ENCODE measurements at regions not wholly inside any gene's neighbourhood (a gene's known extent, or its start where the extent isn't known, plus 50 kb on each side); places are given as distances from the start of the nearest gene placed in this dataset.
"Not testable (repeated sequence)": the region's sequence is repeated elsewhere in the genome, so short reads cannot be mapped to it uniquely, and the experiment has no call there.

- peaks cover 0 to 10% (median 3%) of the 10 kb centered on the region in 5 donors for H3K9me3 Mint-ChIP-seq
- H3K4me1 Mint-ChIP-seq: no peaks in the 10 kb centered on the region
- Histone ChIP-seq H3K9me3 (ENCODE audit: low read length) (no peaks in the 10 kb centered on the region), H3K4me3 (ENCODE audit: low read length) (no peak overlapping the region), H3K27me3 (ENCODE audit: insufficient read depth, low read length, poor library complexity, severe bottlenecking) (no peaks in the 10 kb centered on the region), H3K36me3 (ENCODE audit: insufficient read depth, low read length) (no peaks in the 10 kb centered on the region), H3K4me1 (ENCODE audit: insufficient read depth, low read length) (no peaks in the 10 kb centered on the region), H3K27ac (ENCODE audit: low read depth, low read length) (no peak overlapping the region)
- ChIA-PET POLR2A (no interaction called here), CTCF (no interaction called here)
- no peak overlapping the region for H3K27ac Mint-ChIP-seq
- no peaks in the 10 kb centered on the region for H3K27me3 Mint-ChIP-seq
- DNase-seq: no peak
- H3K4me3 Mint-ChIP-seq: no peak overlapping the region
- no peaks in the 10 kb centered on the region for H3K36me3 Mint-ChIP-seq
Measured at GRCh38 chr7:145378197-145378596, 542.3 kb upstream of the TPK1 start.

GRCh38 chr7:145360511-145361100 is 524.8 kb upstream of the TPK1 start:
- H3K4me3 ChIP-seq (ENCODE audit: low read length): no peak overlapping the region
- no peaks in the 10 kb centered on the region for H3K27me3 ChIP-seq (ENCODE audit: insufficient read depth, low read length, poor library complexity, severe bottlenecking)
- peaks cover 0 to 1% of the 10 kb centered on the region in 2 donors for H3K27me3 Mint-ChIP-seq
- ChIA-PET CTCF (no interaction called here), POLR2A (no interaction called here)
- no peak overlapping the region for H3K27ac Mint-ChIP-seq
- no peaks in the 10 kb centered on the region for H3K36me3 Mint-ChIP-seq
- peaks cover 6 to 16% (median 9%) of the 10 kb centered on the region in 5 donors for H3K9me3 Mint-ChIP-seq
- H3K4me3 Mint-ChIP-seq: no peak overlapping the region
- no peaks in the 10 kb centered on the region for H3K4me1 ChIP-seq (ENCODE audit: insufficient read depth, low read length)
- no peaks in the 10 kb centered on the region for H3K9me3 ChIP-seq (ENCODE audit: low read length)
- no peaks in the 10 kb centered on the region for H3K36me3 ChIP-seq (ENCODE audit: insufficient read depth, low read length)
- DNase-seq: no peak
- no peak overlapping the region for H3K27ac ChIP-seq (ENCODE audit: low read depth, low read length)
- H3K4me1 Mint-ChIP-seq: no peaks in the 10 kb centered on the region

GRCh38 chr7:145350334-145350733 is 514.5 kb upstream of the TPK1 start:
- H3K4me1 ChIP-seq (ENCODE audit: insufficient read depth, low read length): no peaks in the 10 kb centered on the region
- Mint-ChIP-seq H3K36me3 (no peaks in the 10 kb centered on the region), H3K27me3 (no peaks in the 10 kb centered on the region), H3K27ac (no peak overlapping the region), H3K9me3 (peaks cover 6 to 21% (median 9%) of the 10 kb centered on the region in 5 donors), H3K4me1 (no peaks in the 10 kb centered on the region), H3K4me3 (no peak overlapping the region)
- no peaks in the 10 kb centered on the region for H3K27me3 ChIP-seq (ENCODE audit: insufficient read depth, low read length, poor library complexity, severe bottlenecking)
- no peak overlapping the region for H3K4me3 ChIP-seq (ENCODE audit: low read length)
- H3K9me3 ChIP-seq (ENCODE audit: low read length): no peaks in the 10 kb centered on the region
- H3K27ac ChIP-seq (ENCODE audit: low read depth, low read length): no peak overlapping the region
- ChIA-PET CTCF (no interaction called here), POLR2A (no interaction called here)
- no peaks in the 10 kb centered on the region for H3K36me3 ChIP-seq (ENCODE audit: insufficient read depth, low read length)
- DNase-seq: no peak

- H3K27ac ChIP-seq (ENCODE audit: low read depth, low read length); H3K4me3 ChIP-seq (ENCODE audit: low read length); H3K36me3 ChIP-seq (ENCODE audit: insufficient read depth, low read length); H3K4me3 Mint-ChIP-seq; CTCF ChIA-PET; H3K9me3 ChIP-seq (ENCODE audit: low read length); H3K4me1 ChIP-seq (ENCODE audit: insufficient read depth, low read length); H3K27ac Mint-ChIP-seq; H3K27me3 Mint-ChIP-seq; H3K4me1 Mint-ChIP-seq; H3K36me3 Mint-ChIP-seq; DNase-seq; POLR2A ChIA-PET; H3K27me3 ChIP-seq (ENCODE audit: insufficient read depth, low read length, poor library complexity, severe bottlenecking): not testable (repeated sequence)
- H3K9me3 Mint-ChIP-seq: peaks cover 6 to 21% (median 9%) of the 10 kb centered on the region in 5 donors
Measured at GRCh38 chr7:145349452-145349851, 513.6 kb upstream of the TPK1 start.

GRCh38 chr7:145347271-145347670 is 511.4 kb upstream of the TPK1 start:
- Mint-ChIP-seq H3K27ac (no peak overlapping the region), H3K4me3 (no peak overlapping the region), H3K36me3 (no peaks in the 10 kb centered on the region), H3K4me1 (no peaks in the 10 kb centered on the region), H3K9me3 (peaks cover 5 to 19% (median 8%) of the 10 kb centered on the region in 5 donors), H3K27me3 (no peaks in the 10 kb centered on the region)
- no peak for DNase-seq
- no peaks in the 10 kb centered on the region for H3K27me3 ChIP-seq (ENCODE audit: insufficient read depth, low read length, poor library complexity, severe bottlenecking)
- POLR2A ChIA-PET: no interaction called here
- no peaks in the 10 kb centered on the region for H3K9me3 ChIP-seq (ENCODE audit: low read length)
- H3K27ac ChIP-seq (ENCODE audit: low read depth, low read length): no peak overlapping the region
- H3K36me3 ChIP-seq (ENCODE audit: insufficient read depth, low read length): no peaks in the 10 kb centered on the region
- H3K4me1 ChIP-seq (ENCODE audit: insufficient read depth, low read length): no peaks in the 10 kb centered on the region
- CTCF ChIA-PET: no interaction called here
- no peak overlapping the region for H3K4me3 ChIP-seq (ENCODE audit: low read length)

- no peak overlapping the region for H3K27ac Mint-ChIP-seq
- no peaks in the 10 kb centered on the region for H3K36me3 ChIP-seq (ENCODE audit: insufficient read depth, low read length)
- no peak overlapping the region for H3K4me3 ChIP-seq (ENCODE audit: low read length)
- no peaks in the 10 kb centered on the region for H3K27me3 Mint-ChIP-seq
- POLR2A ChIA-PET: no interaction called here
- H3K9me3 ChIP-seq (ENCODE audit: low read length): no peaks in the 10 kb centered on the region
- no peaks in the 10 kb centered on the region for H3K4me1 Mint-ChIP-seq
- CTCF ChIA-PET: no interaction called here
- H3K27ac ChIP-seq (ENCODE audit: low read depth, low read length): no peak overlapping the region
- H3K4me1 ChIP-seq (ENCODE audit: insufficient read depth, low read length): no peaks in the 10 kb centered on the region
- H3K9me3 Mint-ChIP-seq: peaks cover 5 to 10% (median 9%) of the 10 kb centered on the region in 5 donors
- H3K27me3 ChIP-seq (ENCODE audit: insufficient read depth, low read length, poor library complexity, severe bottlenecking): no peaks in the 10 kb centered on the region
- no peaks in the 10 kb centered on the region for H3K36me3 Mint-ChIP-seq
- no peak for DNase-seq
- H3K4me3 Mint-ChIP-seq: no peak overlapping the region
Measured at GRCh38 chr7:145339319-145339718, 503.5 kb upstream of the TPK1 start.

- POLR2A ChIA-PET: no interaction called here
Measured at GRCh38 chr7:145331522-145331921, 495.7 kb upstream of the TPK1 start.

GRCh38 chr7:145331076-145331475 is 495.2 kb upstream of the TPK1 start:
- POLR2A ChIA-PET: no interaction called here

More at GRCh38 chr7:145331522-145331921, 495.7 kb upstream of the TPK1 start:
- CTCF ChIA-PET: no interaction called here
- Histone ChIP-seq H3K27ac (ENCODE audit: low read depth, low read length) (no peak overlapping the region), H3K4me3 (ENCODE audit: low read length) (no peak overlapping the region), H3K27me3 (ENCODE audit: insufficient read depth, low read length, poor library complexity, severe bottlenecking) (no peaks in the 10 kb centered on the region), H3K4me1 (ENCODE audit: insufficient read depth, low read length) (no peaks in the 10 kb centered on the region), H3K9me3 (ENCODE audit: low read length) (no peaks in the 10 kb centered on the region), H3K36me3 (ENCODE audit: insufficient read depth, low read length) (no peaks in the 10 kb centered on the region)
- H3K4me3 Mint-ChIP-seq: no peak overlapping the region
- no peaks in the 10 kb centered on the region for H3K4me1 Mint-ChIP-seq
- peaks cover 4 to 13% (median 9%) of the 10 kb centered on the region in 5 donors for H3K9me3 Mint-ChIP-seq
- H3K27ac Mint-ChIP-seq: no peak overlapping the region
- DNase-seq: no peak
- H3K27me3 Mint-ChIP-seq: no peaks in the 10 kb centered on the region
- H3K36me3 Mint-ChIP-seq: no peaks in the 10 kb centered on the region

GRCh38 chr7:145327646-145328045 is 491.8 kb upstream of the TPK1 start:
- peaks cover 0 to 4% (median 2%) of the 10 kb centered on the region in 5 donors for H3K9me3 Mint-ChIP-seq
- ChIA-PET POLR2A (no interaction called here), CTCF (no interaction called here)
- no peaks in the 10 kb centered on the region for H3K4me1 Mint-ChIP-seq
- DNase-seq: no peak
- no peak overlapping the region for H3K4me3 ChIP-seq (ENCODE audit: low read length)
- H3K9me3 ChIP-seq (ENCODE audit: low read length): no peaks in the 10 kb centered on the region
- no peaks in the 10 kb centered on the region for H3K27me3 ChIP-seq (ENCODE audit: insufficient read depth, low read length, poor library complexity, severe bottlenecking)
- no peak overlapping the region for H3K27ac Mint-ChIP-seq
- H3K27ac ChIP-seq (ENCODE audit: low read depth, low read length): no peak overlapping the region
- no peaks in the 10 kb centered on the region for H3K27me3 Mint-ChIP-seq
- no peaks in the 10 kb centered on the region for H3K36me3 ChIP-seq (ENCODE audit: insufficient read depth, low read length)
- no peaks in the 10 kb centered on the region for H3K36me3 Mint-ChIP-seq
- H3K4me1 ChIP-seq (ENCODE audit: insufficient read depth, low read length): no peaks in the 10 kb centered on the region
- H3K4me3 Mint-ChIP-seq: no peak overlapping the region

More at GRCh38 chr7:145331076-145331475, 495.2 kb upstream of the TPK1 start:
- H3K9me3 ChIP-seq (ENCODE audit: low read length): no peaks in the 10 kb centered on the region
- H3K27me3 Mint-ChIP-seq: no peaks in the 10 kb centered on the region
- peaks cover 2 to 10% (median 9%) of the 10 kb centered on the region in 5 donors for H3K9me3 Mint-ChIP-seq
- no peak overlapping the region for H3K4me3 ChIP-seq (ENCODE audit: low read length)
- CTCF ChIA-PET: no interaction called here
- H3K36me3 ChIP-seq (ENCODE audit: insufficient read depth, low read length): no peaks in the 10 kb centered on the region
- H3K4me3 Mint-ChIP-seq: no peak overlapping the region
- H3K27ac ChIP-seq (ENCODE audit: low read depth, low read length): no peak overlapping the region
- H3K27me3 ChIP-seq (ENCODE audit: insufficient read depth, low read length, poor library complexity, severe bottlenecking): no peaks in the 10 kb centered on the region
- no peaks in the 10 kb centered on the region for H3K4me1 Mint-ChIP-seq
- no peaks in the 10 kb centered on the region for H3K4me1 ChIP-seq (ENCODE audit: insufficient read depth, low read length)
- H3K27ac Mint-ChIP-seq: no peak overlapping the region
- H3K36me3 Mint-ChIP-seq: no peaks in the 10 kb centered on the region
- no peak for DNase-seq

Data from CD8-positive, alpha-beta memory T cell (primary cell).